DND-41 (cell line): ENCODE measurements at regions not wholly inside any gene's neighbourhood (a gene's known extent, or its start where the extent isn't known, plus 50 kb on each side); places are given as distances from the start of the nearest gene placed in this dataset.

Experiments used
- ATAC-seq: fragments of 200-7000 bp; cut with Tn5 transposase; 3 replicates; pipeline ENCODE4 v1.9.1; 2021; ENCODE audit warnings: low read depth; ENCODE audit not compliant: insufficient read depth
- DNase-seq: peaks from one replicate; pipeline ENCODE4 v3.0.0-alpha.2; 2020
- H2AFZ ChIP-seq: 2 replicates; pipeline ENCODE4 v1.6.0; 2012; ENCODE audit warnings: low read depth, low read length
- H3K27ac ChIP-seq: 2 replicates; pipeline ENCODE4 v1.5.1; 2012; ENCODE audit warnings: low read length, inconsistent platforms
- H3K27me3 ChIP-seq: fragments of 200-600 bp; sonication (generic); 2 replicates; pipeline ENCODE4 v1.6.0; 2012; ENCODE audit warnings: low read length, mild to moderate bottlenecking, inconsistent platforms; ENCODE audit not compliant: insufficient read depth, poor library complexity
- H3K36me3 ChIP-seq: 2 replicates; pipeline ENCODE4 v1.5.1; 2012; ENCODE audit warnings: low read length, inconsistent platforms; ENCODE audit not compliant: insufficient read depth
- H3K4me1 ChIP-seq: 2 replicates; pipeline ENCODE4 v1.5.1; 2012; ENCODE audit warnings: mild to moderate bottlenecking, low read length; ENCODE audit not compliant: insufficient read depth
- H3K4me2 ChIP-seq: 2 replicates; pipeline ENCODE4 v1.6.0; 2012; ENCODE audit warnings: mild to moderate bottlenecking, moderate library complexity, low read length, inconsistent platforms; ENCODE audit not compliant: insufficient read depth
- H3K4me3 ChIP-seq, 2 experiments: fragments of 200-600 bp in 1 of 2; shearing (Covaris generic) in 1 of 2; 2 replicates each; pipeline ENCODE4 v1.5.1; 2012 to 2016; ENCODE audit warnings: inconsistent platforms in 2 of 2, low read length in 2 of 2, mild to moderate bottlenecking in 2 of 2, low read depth in 1 of 2, moderate library complexity in 1 of 2
- H3K79me2 ChIP-seq: 2 replicates; pipeline ENCODE4 v1.6.0; 2012; ENCODE audit warnings: low read length, inconsistent platforms; ENCODE audit not compliant: insufficient read depth
- H3K9ac ChIP-seq: 2 replicates; pipeline ENCODE4 v1.6.0; 2012; ENCODE audit warnings: low read depth, mild to moderate bottlenecking, inconsistent platforms, low read length, moderate library complexity
- H3K9me3 ChIP-seq: 2 replicates; pipeline ENCODE4 v1.5.1; 2012; ENCODE audit warnings: low read length, moderate library complexity, mild to moderate bottlenecking, inconsistent platforms; ENCODE audit not compliant: insufficient read depth, severe bottlenecking
- H4K20me1 ChIP-seq: 2 replicates; pipeline ENCODE4 v1.6.0; 2012; ENCODE audit warnings: low read length; ENCODE audit not compliant: insufficient read depth
- CTCF ChIP-seq: IDR thresholded peaks from 2 replicates; pipeline ENCODE4 v1.5.1; 2012; ENCODE audit warnings: borderline replicate concordance, low read length, moderate library complexity, mild to moderate bottlenecking; ENCODE audit not compliant: poor library complexity, severe bottlenecking; ENCODE audit errors: extremely low read depth
- EZH2 ChIP-seq: IDR thresholded peaks from 3 replicates; pipeline ENCODE4 v1.6.1; 2012; ENCODE audit warnings: borderline replicate concordance, low read depth, mild to moderate bottlenecking, moderate library complexity, low read length, inconsistent platforms; ENCODE audit not compliant: severe bottlenecking

GRCh38 chr2:48110492-48110891 is 204.0 kb upstream of the FOXN2 start:
- peaks cover 28% of the 10 kb centered on the region for H3K4me1 ChIP-seq
- no peak overlapping the region for H3K9ac ChIP-seq
- no peak for ATAC-seq
- 0 out of 2 replicates have a peak overlapping the region, but pooled peaks have one; percentile 20 for H2AFZ ChIP-seq
- no peaks in the 10 kb centered on the region for H3K9me3 ChIP-seq
- TF ChIP-seq CTCF (no peak), EZH2 (no peak)
- no peak overlapping the region for H3K27ac ChIP-seq
- H3K79me2 ChIP-seq: no peaks in the 10 kb centered on the region
- H3K36me3 ChIP-seq: no peaks in the 10 kb centered on the region
- no peaks in the 10 kb centered on the region for H4K20me1 ChIP-seq
- H3K4me3 ChIP-seq: no peak overlapping the region
- DNase-seq: no peak
- H3K27me3 ChIP-seq: no peaks in the 10 kb centered on the region
- H3K4me2 ChIP-seq: no peak overlapping the region

- H4K20me1 ChIP-seq: no peaks in the 10 kb centered on the region
- DNase-seq (peak; percentile 21), ATAC-seq (peak; percentile 22; the same call in 2 of the 3 replicates)
- TF ChIP-seq CTCF: no peak
- no peak for TF ChIP-seq EZH2
- H3K4me2 ChIP-seq: no peak overlapping the region
- H3K36me3 ChIP-seq: no peaks in the 10 kb centered on the region
- no peaks in the 10 kb centered on the region for H3K79me2 ChIP-seq
- H3K9me3 ChIP-seq: no peaks in the 10 kb centered on the region
- no peak overlapping the region for H2AFZ ChIP-seq
- no peak overlapping the region for H3K9ac ChIP-seq
- no peaks in the 10 kb centered on the region for H3K27me3 ChIP-seq
- H3K27ac ChIP-seq: no peak overlapping the region
- H3K4me1 ChIP-seq: peaks cover 16% of the 10 kb centered on the region
- H3K4me3 ChIP-seq: no peak overlapping the region
These were observed 201.4 kb upstream of the FOXN2 start for GRCh38 chr2:48112911-48113680.

GRCh38 chr2:48113767-48114166 is 200.7 kb upstream of the FOXN2 start:
- ATAC-seq (no peak), DNase-seq (no peak)
- peaks cover 16% of the 10 kb centered on the region for H3K4me1 ChIP-seq
- no peaks in the 10 kb centered on the region for H3K79me2 ChIP-seq
- no peaks in the 10 kb centered on the region for H3K9me3 ChIP-seq
- no peaks in the 10 kb centered on the region for H3K27me3 ChIP-seq
- H2AFZ ChIP-seq: no peak overlapping the region
- no peak for TF ChIP-seq EZH2
- no peak for TF ChIP-seq CTCF
- no peak overlapping the region for H3K27ac ChIP-seq
- H3K4me3 ChIP-seq: no peak overlapping the region
- no peaks in the 10 kb centered on the region for H3K36me3 ChIP-seq
- no peaks in the 10 kb centered on the region for H4K20me1 ChIP-seq
- no peak overlapping the region for H3K9ac ChIP-seq
- H3K4me2 ChIP-seq: no peak overlapping the region
